HG03108 (cell line): ENCODE measurements at regions not wholly inside any gene's neighbourhood (a gene's known extent, or its start where the extent isn't known, plus 50 kb on each side); places are given as distances from the start of the nearest gene placed in this dataset.
"Not testable (repeated sequence)": the region's sequence is repeated elsewhere in the genome, so short reads cannot be mapped to it uniquely, and the experiment has no call there.

Experiments
- ATAC-seq: cut with Tn5 transposase; IDR thresholded peaks from one replicate; pipeline ENCODE4 v1.9.1; 2021; ENCODE audit warnings: moderate library complexity; ENCODE audit not compliant: unreplicated experiment

DNA sequence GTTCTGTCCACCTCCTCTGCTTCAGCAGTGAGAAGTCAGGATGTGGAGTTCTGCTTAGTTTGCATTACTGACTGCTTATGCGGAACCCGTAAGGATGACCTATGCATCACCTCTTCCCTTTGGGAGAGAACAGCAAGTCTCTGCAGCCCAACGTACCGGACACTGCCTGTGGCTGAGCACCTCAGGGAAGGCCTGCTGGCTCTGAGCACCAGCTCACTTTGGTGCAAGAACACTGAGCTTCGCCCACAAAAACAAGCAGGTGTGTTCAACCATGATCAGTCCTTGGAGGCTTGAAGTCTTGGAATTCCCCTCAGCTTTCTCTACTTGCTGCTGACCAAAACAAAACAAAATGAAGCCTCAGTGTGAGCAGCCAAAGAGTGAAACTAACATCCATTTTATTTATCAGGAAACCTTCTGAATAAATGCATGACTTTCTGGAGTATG, 52.7 kb upstream of the NCK2 start:
- no peak for ATAC-seq

DNA sequence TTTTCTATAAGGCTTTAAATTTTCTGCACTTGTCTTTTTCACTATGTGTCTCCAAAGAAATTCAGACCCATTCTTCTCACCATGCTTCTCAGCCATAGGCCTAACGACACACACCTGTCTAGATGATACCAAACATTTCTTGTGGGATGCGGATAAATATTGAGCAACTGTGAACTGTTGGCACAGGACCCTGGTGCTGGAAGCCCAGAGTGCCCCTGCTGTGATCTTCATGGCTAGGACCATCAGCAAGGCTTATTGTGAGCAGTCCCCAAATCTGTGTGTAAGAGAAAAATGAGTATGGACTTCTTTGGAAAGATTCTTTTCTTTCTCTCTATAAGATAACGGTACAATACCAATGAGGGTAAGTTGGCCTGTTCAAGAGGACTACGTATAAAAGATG, 54.1 kb upstream of the NCK2 start:
- no peak for ATAC-seq

DNA sequence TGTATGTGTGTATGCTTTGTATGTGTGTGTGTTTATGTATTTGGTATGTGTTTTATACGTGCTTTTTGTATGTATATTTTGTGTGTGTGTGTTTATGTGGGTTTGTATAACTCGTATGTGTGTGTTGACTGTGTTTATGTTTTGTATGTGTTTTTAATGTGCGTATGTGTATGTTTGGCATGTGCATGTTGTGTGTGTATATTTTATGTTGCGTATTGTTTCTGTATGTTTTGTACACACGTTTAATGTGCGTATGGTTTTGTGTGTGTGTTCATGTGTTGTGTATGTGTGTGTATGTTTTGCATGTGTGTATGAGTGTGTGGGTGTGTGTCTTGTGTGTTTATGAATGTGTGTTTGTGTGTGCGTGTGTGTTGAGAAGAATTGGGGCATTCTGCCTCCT, 55.2 kb upstream of the NCK2 start:
- no peak for ATAC-seq

DNA sequence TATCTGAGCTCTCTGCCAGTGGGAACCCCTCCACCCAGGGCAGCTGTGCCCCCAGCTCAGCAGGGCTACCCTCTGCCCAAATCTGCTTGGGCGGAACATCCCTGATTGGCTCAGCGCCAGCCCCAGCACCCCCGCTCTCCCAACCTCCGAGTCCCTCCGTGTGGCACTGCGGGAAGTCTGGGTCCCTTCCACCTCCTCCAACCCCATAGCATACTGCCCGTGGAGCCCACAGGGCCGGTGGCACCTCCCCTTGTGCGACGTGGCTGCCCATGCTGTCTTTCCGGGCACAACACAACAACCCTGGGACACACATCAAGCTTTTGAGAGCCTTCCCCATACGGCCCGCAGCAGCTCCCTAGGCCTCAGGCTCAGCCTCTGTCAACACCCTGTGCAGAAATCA, 55.8 kb upstream of the NCK2 start:
- ATAC-seq = no peak

DNA sequence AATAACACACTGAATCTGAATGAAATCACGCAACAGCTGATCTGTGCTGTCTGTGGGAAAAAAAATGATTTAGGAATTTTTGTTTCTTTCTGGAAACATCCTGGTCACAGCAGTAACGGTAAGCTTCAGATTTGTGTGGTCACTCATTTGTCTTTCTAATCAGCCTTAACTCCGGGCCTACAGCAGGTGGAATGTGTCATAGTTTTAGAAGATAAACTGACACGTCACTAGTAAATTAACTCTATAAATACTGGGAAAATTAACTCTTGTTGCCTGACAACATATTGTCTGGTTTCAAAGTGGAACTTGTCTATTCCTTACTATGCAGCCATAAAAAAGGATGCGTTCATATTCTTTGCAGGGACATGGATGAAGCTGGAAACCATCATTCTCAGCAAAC, 58.1 kb upstream of the NCK2 start:
- ATAC-seq = no peak

DNA sequence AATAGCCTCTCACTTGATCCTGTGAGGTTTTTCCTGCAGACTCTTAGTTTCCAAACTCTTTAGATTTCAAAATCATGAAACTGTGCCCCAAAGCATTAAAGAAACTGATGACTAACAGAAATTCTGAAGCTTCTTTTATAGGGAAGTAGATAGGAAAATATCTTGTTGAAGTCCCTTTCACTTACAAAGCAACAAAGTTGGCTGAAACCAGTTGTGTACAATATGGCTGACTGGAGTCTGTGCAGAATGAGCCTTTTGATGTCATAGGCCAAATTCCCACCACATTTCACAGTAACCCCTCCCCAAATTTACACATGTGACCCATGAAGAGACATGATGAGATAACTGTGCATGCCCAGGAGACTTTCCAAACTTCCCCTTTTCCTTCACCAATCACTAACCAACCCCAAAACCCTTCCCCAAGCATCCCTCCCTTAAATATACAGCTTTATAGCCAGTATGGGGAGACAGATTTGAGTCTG, 61.7 kb upstream of the NCK2 start:
- no peak for ATAC-seq

DNA sequence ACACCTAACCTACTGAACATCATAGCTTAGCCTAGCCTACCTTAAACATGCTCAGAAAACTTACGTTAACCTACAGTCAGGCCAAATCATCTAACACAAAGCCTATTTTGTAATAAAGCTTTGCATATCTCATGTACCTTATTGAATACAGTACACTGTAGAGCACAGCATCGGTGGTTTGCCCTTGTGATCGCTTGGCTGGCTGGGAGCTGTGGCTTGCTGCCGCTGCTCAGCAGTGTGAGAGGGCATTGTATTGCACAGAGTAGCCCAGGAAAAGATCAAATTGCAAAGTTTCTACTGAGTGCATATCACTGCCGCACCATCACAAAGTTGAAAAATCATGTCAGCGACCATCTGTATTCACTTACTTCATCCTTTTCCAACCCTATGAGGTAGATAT, 62.3 kb upstream of the NCK2 start:
- no peak for ATAC-seq

DNA sequence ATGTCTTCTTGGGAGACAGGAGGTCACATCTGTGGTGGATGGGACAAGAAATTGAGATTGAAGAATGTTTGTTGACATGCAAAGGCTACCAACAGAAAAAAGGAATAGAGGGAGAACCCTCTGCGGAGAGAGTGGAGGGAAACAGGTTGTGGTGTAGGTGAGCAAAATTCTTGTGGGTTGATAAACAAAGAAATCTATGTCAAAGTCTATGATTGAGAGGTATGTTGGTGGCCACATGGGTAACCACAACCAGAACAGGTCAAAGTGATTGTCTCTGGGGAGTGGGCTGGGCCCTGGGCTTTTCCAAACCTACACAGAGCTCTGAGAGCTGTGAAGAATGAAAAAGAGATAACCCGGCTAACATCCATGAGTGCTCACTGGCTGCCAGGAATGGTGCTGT, 62.8 kb upstream of the NCK2 start:
- no peak for ATAC-seq

DNA sequence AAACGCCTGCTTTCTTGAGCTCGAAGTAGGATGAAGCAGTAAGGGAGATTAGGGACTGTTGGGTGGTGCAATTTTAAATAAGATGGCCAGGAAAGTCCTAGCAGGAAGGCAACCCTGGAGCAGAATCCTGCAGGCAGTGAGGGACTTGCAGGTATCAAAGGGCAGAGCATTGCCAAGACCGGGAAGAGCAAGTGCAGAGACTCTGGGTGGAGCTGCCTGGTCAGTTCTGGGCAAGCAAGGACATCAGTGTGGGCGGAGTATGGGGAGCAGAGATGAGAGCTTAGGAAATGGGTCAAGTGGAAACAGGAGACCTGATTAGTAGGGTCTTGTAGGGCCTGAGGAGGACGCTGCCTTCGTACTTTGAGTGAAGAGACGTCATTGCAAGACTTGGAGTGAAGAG, 64.4 kb upstream of the NCK2 start:
- no peak for ATAC-seq

DNA sequence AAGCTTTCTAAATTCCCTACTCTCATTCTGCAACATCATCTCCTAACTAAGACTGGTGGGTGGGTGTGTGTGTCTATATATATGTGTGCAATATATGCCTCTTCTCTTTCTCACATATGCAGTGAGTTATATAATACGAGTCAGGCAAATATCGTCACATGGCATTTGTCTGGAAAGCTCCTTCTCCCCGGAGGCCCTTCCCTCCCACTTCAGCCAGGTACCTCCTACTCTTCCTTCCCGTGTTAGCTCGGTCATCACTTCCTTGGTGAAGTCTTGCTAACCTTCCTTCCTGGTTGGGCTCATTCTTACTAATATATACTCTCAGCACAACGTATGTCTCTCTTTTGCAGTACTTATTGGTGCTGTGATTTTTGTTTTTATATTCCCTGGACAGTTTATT, 66.4 kb upstream of the NCK2 start:
- ATAC-seq = no peak

DNA sequence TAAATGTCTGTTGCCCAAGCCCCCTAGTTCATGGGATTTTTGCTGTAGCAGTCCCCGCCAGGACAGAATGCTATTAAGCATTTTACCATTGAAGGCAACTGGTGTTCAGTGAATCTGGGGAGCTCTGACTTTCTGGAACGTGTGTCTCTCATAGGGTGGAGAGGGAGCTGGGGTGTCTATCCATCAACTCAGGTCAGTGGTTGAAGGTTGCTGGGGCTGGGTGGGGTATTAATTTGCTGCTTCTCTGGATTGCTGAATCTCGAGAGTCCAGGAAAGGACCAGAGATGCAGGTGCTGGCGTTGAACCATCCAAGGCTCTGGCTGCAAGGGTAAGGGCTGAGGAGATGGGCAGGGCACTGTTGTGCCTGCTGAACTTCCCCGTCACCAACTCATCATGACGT, 66.8 kb upstream of the NCK2 start:
- ATAC-seq = no peak

DNA sequence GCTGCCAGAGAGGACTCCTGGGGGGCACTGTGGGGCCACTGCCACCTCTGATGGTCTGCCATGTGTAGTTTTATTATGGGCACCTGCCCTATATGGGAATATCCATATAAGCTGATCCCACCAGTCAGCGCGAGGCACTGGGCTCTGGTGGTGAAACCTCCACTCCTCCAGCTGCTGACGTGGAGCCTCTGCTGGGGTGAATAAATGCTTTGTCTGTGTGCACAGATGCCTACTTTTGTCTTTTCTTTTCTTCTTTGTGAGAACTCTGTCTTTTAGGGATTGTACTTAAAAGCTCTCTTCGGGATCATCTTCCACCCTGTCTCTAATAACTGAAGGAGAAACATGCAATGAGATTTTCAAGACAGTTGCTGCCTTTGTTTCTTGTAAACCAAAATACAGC, 68.9 kb upstream of the NCK2 start:
- no peak for ATAC-seq

DNA sequence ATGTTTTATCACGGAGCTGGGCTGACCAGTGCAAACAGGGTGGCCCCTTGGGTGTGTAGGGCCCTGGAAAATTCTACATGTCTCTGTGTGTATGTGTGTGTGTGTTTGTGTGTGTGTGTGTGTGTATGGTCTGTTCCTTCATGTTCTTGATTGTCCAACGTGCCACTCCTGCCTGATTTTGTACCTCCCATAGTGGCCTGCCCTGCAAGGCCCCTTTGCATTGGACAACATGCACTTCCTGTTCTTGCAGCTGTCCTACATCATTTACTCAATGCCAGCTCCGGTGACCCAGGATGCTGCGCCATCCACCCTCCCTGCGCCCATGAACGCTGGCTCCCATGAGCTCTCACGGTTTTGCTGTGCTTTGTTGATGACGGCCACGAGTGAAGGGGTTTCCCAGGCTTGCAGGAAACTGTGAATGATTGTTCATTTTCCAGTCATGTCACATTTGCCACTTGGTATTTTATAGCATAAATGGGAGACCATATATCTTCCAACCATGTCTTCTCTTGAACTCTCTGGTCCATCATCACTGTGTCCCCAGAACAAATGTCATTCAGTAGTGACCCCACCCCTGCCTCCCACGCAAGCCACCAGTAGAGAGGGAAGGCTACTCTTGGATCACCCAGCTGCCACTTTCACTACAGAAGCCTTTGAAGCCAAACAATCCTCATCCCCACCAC, 69.7 kb upstream of the NCK2 start:
- no peak for ATAC-seq

DNA sequence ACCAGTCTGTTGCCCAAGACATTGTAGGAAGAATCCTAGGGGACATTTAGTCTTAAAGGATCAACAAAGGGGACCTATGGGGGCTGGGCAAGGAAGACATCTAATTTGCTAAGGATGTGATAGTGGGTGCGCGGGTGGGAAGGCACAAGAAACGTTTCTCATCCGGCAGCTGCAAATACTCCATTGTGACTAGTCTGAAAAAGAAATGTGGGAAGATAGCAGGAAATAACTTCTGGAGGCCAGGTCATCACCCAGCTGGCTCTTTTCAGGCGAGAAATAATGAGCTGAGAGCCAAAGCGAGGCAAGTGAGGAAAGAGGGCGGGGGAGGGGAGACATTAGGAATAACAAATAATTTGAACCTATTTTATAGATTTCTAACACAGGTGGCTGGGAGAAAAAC, 70.3 kb upstream of the NCK2 start:
- no peak for ATAC-seq

DNA sequence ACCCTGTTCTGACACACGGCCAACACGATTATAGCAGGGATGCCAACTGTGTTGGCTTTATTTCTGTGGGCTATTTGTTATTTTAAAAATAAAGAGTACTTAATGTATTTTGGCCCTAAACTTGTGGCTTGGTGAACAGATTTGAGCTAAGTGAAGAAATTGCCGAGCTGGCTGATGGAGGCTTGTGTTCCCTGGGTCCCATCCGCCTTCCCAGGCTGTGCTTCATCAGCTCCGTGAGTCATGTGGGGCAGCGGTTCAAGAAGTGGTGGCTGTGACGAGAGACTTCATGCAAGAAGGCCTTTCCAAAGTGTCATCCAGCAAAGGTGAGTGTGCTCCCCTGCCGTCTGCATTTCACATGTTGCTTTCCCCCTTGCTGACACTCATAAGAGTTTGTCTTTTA, 73.6 kb upstream of the NCK2 start:
- no peak for ATAC-seq

DNA sequence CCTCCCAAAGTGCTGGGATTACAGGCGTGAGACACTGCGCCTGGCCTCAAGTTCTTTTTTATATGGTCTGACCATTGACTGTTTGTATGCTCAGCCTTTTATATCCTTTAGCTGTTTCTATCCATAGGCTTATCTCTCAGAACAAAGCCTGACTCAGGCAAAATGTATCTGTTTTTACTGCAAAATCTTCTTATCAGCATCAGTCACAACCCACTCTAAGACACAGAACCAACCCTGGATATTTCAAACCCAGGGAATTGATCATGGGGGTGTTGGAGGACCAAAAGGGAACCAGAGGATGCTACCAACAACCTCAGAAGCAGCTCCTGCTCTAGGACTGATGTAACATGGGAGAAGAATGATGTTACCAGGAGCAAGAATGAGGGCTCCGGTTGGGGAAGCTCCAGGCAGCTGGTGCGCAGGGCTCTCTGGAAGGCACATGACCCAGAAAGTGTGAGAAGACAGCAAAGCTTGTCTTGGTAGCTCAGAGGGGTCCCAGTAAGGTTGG, 75.3 kb upstream of the NCK2 start:
- no peak for ATAC-seq

DNA sequence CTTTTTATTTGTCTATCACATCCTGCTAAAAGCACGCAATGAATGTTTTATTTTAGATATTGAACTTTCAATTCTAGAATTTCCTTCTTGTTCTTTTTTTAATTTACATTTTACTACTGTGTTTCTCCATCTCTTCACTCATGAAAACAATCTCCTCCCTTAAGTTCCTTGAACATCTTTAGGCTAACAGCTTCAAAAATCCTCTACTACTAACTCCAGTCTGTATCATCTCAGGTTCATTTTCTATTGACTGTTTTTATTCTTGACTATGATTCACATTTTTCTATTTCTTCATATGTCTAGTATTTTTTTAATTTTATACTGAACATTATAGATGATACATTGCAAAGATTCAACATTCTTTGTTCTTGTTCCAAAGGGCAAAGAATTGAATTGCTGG, 79.2 kb upstream of the NCK2 start:
- ATAC-seq = no peak

DNA sequence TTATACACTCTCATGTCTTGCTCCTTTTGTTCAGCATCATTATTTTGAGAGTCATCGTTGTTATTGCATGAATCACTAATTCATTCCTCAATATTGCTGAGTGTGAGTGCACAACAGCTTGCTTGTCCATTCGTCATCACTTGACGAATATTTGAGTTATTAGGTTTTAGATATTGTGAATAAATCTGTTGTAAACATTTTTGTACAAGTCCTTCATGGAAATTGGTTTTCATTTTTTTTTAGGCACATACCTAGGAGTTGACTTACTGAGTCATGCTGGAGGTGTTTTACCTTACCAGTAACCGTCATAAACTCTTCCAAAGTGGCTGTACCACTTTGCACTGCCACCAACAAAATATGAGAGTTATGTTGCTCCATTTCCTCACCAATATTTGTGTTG, 84.2 kb upstream of the NCK2 start:
- ATAC-seq = no peak

DNA sequence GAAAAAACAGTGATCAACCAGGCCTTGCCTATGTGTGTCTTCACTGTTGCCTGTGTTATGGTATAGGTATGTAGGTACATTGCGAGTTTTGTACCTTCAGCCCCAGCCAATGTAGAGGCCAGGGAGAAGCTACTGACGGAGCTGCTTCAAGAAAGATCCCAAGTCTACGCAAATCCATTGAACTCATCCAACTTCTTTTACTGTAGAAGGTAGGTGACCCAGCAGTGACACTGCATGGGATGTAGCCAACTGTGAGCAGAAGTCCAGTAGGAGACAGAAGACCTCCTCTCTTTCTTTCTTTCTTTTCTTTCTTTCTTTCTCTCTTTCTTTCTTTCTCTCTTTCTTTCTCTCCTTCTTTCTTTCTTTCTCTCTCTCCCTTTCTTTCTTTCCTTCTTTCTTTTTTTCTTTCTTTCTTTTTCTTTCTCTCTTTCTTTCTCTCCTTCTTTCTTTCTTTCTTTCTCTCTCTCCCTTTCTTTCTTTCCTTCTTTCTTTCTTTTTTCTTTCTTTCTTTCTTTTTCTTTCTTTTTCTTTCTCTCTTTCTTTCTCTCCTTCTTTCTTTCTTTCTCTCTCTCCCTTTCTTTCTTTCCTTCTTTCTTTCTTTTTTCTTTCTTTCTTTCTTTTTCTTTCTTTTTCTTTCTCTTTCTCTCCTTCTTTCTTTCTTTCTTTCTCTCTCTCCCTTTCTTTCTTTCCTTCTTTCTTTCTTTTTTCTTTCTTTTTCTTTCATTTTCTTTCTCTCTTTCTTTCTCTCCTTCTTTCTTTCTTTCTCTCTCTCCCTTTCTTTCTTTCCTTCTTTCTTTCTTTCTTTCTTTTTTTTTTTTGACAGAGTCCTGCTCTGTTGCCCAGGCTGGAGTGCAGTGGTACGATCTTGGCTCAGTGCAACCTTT, 88.7 kb upstream of the NCK2 start:
- not testable (repeated sequence) for ATAC-seq

DNA sequence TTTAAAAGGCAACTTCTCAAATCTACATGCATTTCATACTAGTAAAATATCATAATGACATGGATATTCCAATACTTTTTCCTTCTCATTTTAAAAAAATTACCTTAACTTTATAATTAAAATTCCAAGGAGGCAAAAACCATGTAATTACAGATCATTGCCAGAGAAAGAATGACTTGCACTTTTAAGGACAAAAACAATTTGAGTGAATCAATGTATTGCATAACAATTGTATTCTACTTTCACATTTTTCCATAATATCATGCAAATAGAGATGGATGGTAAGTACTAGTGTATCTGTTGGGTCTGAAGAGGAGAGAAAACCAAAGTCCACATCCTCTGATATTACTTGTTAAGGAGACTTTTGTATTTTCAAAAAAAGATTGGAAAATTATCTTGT, 89.5 kb upstream of the NCK2 start:
- no peak for ATAC-seq

DNA sequence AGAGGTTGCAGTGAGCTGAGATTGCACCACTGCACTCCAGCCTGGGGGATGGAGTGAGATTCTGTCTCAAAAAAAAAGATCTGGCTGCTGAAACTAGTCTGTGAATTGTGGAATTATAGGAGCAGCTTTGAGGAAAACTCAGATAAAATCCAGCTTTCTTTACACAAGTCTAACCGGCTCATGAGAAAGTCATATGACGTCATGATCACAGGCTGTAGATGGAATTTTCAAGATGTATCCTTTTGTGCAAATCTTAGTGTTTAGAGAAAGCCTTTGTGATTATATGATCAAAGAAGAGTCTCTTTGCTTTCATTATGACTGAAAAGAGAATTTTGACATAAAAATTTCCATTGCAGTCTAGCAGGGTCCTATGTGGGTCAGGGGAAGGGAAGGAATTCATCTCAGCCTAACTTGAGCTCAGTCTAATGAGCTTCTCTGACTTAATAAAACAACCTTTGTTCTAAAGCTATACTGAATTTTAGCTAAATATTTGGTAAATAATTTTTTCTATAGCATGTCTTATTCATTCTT, 90.2 kb upstream of the NCK2 start:
- no peak for ATAC-seq

DNA sequence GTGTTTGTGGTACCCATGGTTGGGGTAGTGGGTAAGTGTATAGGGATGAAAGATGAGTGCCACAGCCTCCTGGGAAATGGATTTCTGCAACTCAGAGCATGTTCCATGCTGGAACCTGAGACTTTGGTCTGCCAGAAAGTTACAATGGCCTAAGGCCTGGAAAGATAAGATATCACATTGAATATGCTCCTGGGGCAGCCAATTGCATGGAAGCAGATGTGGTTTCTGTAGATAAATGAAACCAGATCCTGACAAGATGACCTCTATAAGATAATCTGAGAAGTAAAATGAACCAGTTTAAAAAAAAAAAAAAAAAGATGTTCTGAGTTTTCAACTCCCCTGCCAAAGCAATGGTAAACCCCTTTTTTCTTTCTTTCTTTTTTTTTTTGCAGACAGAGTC, 91.4 kb upstream of the NCK2 start:
- no peak for ATAC-seq
